Sigmoid colon (tissue), 3 donors: ENCODE measurements at regions not wholly inside any gene's neighbourhood (a gene's known extent, or its start where the extent isn't known, plus 50 kb on each side); places are given as distances from the start of the nearest gene placed in this dataset.

Experiments
- CTCF ChIP-seq, 4 experiments: fragments of 450-650 bp in 3 of 4; fragments of 200-600 bp in 1 of 4; IDR thresholded peaks; one replicate each; pipeline ENCODE4 v1.5.1; 2016 to 2019; ENCODE audit warnings: antibody characterized with exemption in 4 of 4, mild to moderate bottlenecking in 3 of 4, moderate library complexity in 2 of 4
- POLR2A ChIP-seq, 2 donors: fragments of 450-650 bp; IDR thresholded peaks; one replicate each; pipeline ENCODE4 v1.6.1; 2016; ENCODE audit warnings: antibody characterized with exemption in 2 of 2, mild to moderate bottlenecking in 2 of 2, moderate library complexity in 2 of 2

- TF ChIP-seq POLR2A (IDR thresholded peaks at IDR 0.05) (no peak), CTCF (IDR thresholded peaks at IDR 0.05) (no peak)
Observed at GRCh38 chr2:19630921-19631320, 270.9 kb downstream of the TTC32 start.
